ENCODE measurements at regions not wholly inside any gene's neighbourhood (a gene's known extent, or its start where the extent isn't known, plus 50 kb on each side); places are given as distances from the start of the nearest gene placed in this dataset.
"Not testable (repeated sequence)": the region's sequence is repeated elsewhere in the genome, so short reads cannot be mapped to it uniquely, and the experiment has no call there.

- DNase-seq (ENCODE audit: low spot score) = no peak
- no peaks in the 10 kb centered on the region for H3K4me1 Mint-ChIP-seq (ENCODE audit: low read depth)
- no peak overlapping the region for H3K27ac Mint-ChIP-seq
- H3K36me3 Mint-ChIP-seq (ENCODE audit: low read depth) = no peaks in the 10 kb centered on the region
- H3K4me3 Mint-ChIP-seq (ENCODE audit: low read depth) = no peak overlapping the region
- no peaks in the 10 kb centered on the region for H3K27me3 Mint-ChIP-seq (ENCODE audit: low read depth)
- H3K9me3 Mint-ChIP-seq = no peaks in the 10 kb centered on the region
- intact Hi-C loops (cut with micrococcal nuclease) = no loop called here
Measured at GRCh38 chr7:85262891-85263290, 76.0 kb upstream of the SEMA3D start.

DNA sequence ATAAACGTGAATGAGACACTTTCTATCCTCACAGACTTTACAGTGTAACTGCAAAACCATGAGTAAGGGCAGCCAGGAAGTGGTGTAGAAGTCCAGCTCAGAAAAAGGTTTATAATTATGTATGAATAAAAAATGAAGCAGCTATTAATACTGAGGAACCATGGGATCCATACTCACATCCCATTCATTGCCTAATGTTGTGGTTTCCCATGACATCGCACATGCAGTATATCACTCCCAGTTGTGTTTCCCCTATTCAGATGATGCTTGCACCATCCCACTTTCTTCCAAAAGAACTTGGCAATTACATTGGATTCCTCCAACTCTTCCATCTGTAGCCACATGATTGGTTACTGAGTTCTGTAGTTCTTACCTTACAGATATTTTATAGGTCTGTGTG, 74.5 kb upstream of the SEMA3D start:
- Mint-ChIP-seq H3K27ac (no peak overlapping the region), H3K27me3 (ENCODE audit: low read depth) (no peaks in the 10 kb centered on the region), H3K4me1 (ENCODE audit: low read depth) (no peaks in the 10 kb centered on the region), H3K9me3 (no peaks in the 10 kb centered on the region), H3K4me3 (ENCODE audit: low read depth) (no peak overlapping the region), H3K36me3 (ENCODE audit: low read depth) (no peaks in the 10 kb centered on the region)
- DNase-seq (ENCODE audit: low spot score) = no peak
- intact Hi-C loops (cut with micrococcal nuclease) = no loop called here

- H3K36me3 Mint-ChIP-seq (ENCODE audit: low read depth); H3K27ac Mint-ChIP-seq; DNase-seq (ENCODE audit: low spot score); H3K27me3 Mint-ChIP-seq (ENCODE audit: low read depth); H3K4me1 Mint-ChIP-seq (ENCODE audit: low read depth); H3K4me3 Mint-ChIP-seq (ENCODE audit: low read depth); intact Hi-C loops (cut with micrococcal nuclease): not testable (repeated sequence)
- H3K9me3 Mint-ChIP-seq = peaks cover 14% of the 10 kb centered on the region
Measured at GRCh38 chr7:85249787-85250186, 62.9 kb upstream of the SEMA3D start.

DNA sequence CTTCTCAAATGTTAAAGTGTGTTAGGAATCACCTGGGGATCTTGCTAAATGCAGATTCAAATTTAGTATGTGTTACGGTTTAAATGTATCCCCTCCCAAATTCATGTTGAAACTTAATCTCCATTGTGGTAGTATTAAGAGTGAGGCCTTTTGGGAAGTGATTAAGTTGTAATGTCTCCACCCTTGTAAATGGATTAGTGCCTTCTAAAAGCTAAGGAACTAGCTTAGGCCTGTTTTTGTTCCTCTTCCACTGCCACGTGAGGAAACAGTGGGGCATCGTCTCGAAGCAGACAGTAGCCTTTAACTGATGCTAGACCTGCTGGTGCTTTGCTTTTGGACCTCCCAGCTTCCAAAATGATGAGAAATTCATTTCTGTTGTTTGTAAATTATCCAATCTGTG, 52.3 kb upstream of the SEMA3D start:
- H3K27ac Mint-ChIP-seq = no peak overlapping the region
- H3K27me3 Mint-ChIP-seq (ENCODE audit: low read depth) = no peaks in the 10 kb centered on the region
- no peaks in the 10 kb centered on the region for H3K36me3 Mint-ChIP-seq (ENCODE audit: low read depth)
- H3K4me3 Mint-ChIP-seq (ENCODE audit: low read depth) = no peak overlapping the region
- no peaks in the 10 kb centered on the region for H3K9me3 Mint-ChIP-seq
- DNase-seq (ENCODE audit: low spot score) = no peak
- intact Hi-C loops (cut with micrococcal nuclease) = no loop called here
- H3K4me1 Mint-ChIP-seq (ENCODE audit: low read depth) = no peaks in the 10 kb centered on the region

GRCh38 chr7:85237721-85238120, 50.9 kb upstream of the SEMA3D start:
- DNase-seq (ENCODE audit: low spot score) = no peak
- Mint-ChIP-seq H3K36me3 (ENCODE audit: low read depth) (no peaks in the 10 kb centered on the region), H3K9me3 (no peaks in the 10 kb centered on the region), H3K27me3 (ENCODE audit: low read depth) (no peaks in the 10 kb centered on the region), H3K4me1 (ENCODE audit: low read depth) (no peaks in the 10 kb centered on the region), H3K4me3 (ENCODE audit: low read depth) (no peak overlapping the region), H3K27ac (no peak overlapping the region)
- intact Hi-C loops (cut with micrococcal nuclease) = no loop called here

Data from activated T-helper 2 cell treated with anti-CD3 and anti-CD28 coated beads, Interferon-gamma antibody, Interleukin-2, Interleukin-4, amounts not matched to agents 10 μg/mL and 5 μg/mL and 100 μg/mL, durations not matched to agents 14 hours and 24 hours and 36 hours (primary cell).